Brain microvascular endothelial cell (primary cell): ENCODE measurements at regions not wholly inside any gene's neighbourhood (a gene's known extent, or its start where the extent isn't known, plus 50 kb on each side); places are given as distances from the start of the nearest gene placed in this dataset.

Experiments
- DNase-seq: peaks from one replicate; pipeline ENCODE4 v3.0.0-alpha.2; 2020
- H3K27ac ChIP-seq: fragments of 250-450 bp; sonication (Bioruptor Pico); 2 replicates; pipeline ENCODE4 v1.5.1; 2020; ENCODE audit warnings: mild to moderate bottlenecking, moderate library complexity
- H3K27me3 ChIP-seq: fragments of 250-450 bp; sonication (Bioruptor Pico); replicated peaks from 2 replicates; pipeline ENCODE4 v1.5.1; 2020; ENCODE audit warnings: mild to moderate bottlenecking
- H3K36me3 ChIP-seq: fragments of 250-450 bp; sonication (Bioruptor Pico); replicated peaks from 2 replicates; pipeline ENCODE4 v1.5.1; 2020; ENCODE audit warnings: mild to moderate bottlenecking
- H3K4me3 ChIP-seq: 2 replicates; pipeline ENCODE4 v1.5.1; 2011; ENCODE audit warnings: low read depth, mild to moderate bottlenecking, control low read depth, low read length, moderate library complexity
- CTCF ChIP-seq: IDR thresholded peaks from 2 replicates; pipeline ENCODE4 v1.5.1; 2011; ENCODE audit warnings: low read depth, mild to moderate bottlenecking, moderate library complexity, low read length, control low read depth, inconsistent platforms; ENCODE audit errors: missing control alignments
- in situ Hi-C: cut with HindIII; loops from 2 replicates; pipeline ENCODE4 v1.10.0; 2017; ENCODE audit warnings: low sequenced_read_pairs, low pct_ligation_motif_present

DNA sequence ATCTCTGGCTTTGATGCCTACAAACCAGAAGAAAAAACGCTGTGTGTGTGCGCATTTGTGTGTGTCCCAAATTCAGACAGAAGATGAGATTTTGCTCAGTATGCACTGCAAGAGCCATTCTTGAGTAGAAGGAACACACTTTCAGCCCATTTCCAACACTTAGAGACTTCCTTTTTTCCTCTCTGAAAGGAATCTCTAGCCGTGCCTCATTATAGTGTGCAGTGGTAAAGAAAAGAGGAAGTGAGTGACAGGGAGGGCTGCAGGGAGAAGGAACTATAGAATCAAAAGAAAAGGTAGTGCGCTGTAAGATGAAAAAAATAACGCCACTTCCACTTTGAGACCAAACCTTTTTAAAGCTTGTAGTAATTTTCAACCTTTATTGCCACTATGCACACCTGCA lies 1400.9 kb upstream of the FLRT2 start:
- Histone ChIP-seq H3K4me3 (no peak overlapping the region), H3K27me3 (no peaks in the 10 kb centered on the region), H3K36me3 (no peaks in the 10 kb centered on the region), H3K27ac (no peak overlapping the region)
- no peak for DNase-seq
- in situ Hi-C loops, result no loop called here
- TF ChIP-seq CTCF, result no peak

DNA sequence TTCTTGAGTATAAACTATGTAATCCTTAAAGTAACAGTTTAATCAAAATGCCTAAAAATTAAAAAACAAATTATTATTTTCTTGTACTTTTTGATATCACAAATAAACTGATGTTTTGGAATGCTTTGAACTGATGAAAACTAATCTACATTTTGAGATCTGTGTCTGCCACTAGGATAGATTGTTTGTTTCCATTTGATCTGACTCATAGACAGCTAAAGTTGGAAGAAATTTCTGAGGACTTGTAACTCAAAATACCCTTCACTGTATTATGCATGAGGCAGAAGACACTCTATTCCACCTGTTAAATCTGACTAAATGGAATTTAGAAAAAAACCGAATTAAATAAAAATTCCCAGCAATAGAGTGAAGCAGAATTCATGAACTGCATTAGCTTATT lies 1400.0 kb upstream of the FLRT2 start:
- in situ Hi-C loops, result no loop called here
- DNase-seq, result no peak
- H3K4me3 ChIP-seq, result no peak overlapping the region
- no peak overlapping the region for H3K27ac ChIP-seq
- H3K36me3 ChIP-seq, result no peaks in the 10 kb centered on the region
- TF ChIP-seq CTCF, result no peak
- H3K27me3 ChIP-seq, result no peaks in the 10 kb centered on the region

- in situ Hi-C loops, result no loop called here
- H3K4me3 ChIP-seq, result no peak overlapping the region
- no peak for TF ChIP-seq CTCF
- no peaks in the 10 kb centered on the region for H3K27me3 ChIP-seq
- no peaks in the 10 kb centered on the region for H3K36me3 ChIP-seq
- H3K27ac ChIP-seq, result no peak overlapping the region
- DNase-seq, result no peak
Measured at GRCh38 chr14:84131924-84132323, 1398.0 kb upstream of the FLRT2 start.

DNA sequence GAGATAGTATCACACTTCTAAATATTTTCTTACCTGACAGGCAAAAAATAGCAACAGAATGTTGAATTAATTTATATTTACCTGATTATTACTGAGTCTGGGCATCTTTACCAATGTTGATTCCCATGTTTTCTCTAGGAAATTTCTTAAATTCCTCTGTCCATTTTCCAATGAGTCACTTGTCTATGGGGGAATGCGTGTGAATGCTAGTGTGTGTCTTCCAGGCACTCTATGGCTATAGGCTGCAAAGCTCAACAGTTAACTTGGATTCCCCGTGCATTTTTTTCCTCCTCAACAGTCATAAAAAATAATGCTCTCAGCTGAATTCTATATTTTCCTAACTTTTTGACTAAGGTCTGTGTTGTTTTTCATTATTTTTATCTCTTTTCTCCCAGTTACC lies 1385.8 kb upstream of the FLRT2 start:
- no peak overlapping the region for H3K4me3 ChIP-seq
- TF ChIP-seq CTCF, result no peak
- peak; percentile 66 for DNase-seq
- H3K36me3 ChIP-seq, result no peaks in the 10 kb centered on the region
- H3K27me3 ChIP-seq, result no peaks in the 10 kb centered on the region
- peak overlapping the region; percentile 52 for H3K27ac ChIP-seq
- in situ Hi-C loops, result no loop called here

- TF ChIP-seq CTCF, result no peak
- no peak for DNase-seq
- H3K27me3 ChIP-seq, result no peaks in the 10 kb centered on the region
- in situ Hi-C loops, result no loop called here
- no peaks in the 10 kb centered on the region for H3K36me3 ChIP-seq
- H3K27ac ChIP-seq, result no peak overlapping the region
- no peak overlapping the region for H3K4me3 ChIP-seq
Measured at GRCh38 chr14:84152452-84152851, 1377.5 kb upstream of the FLRT2 start.

DNA sequence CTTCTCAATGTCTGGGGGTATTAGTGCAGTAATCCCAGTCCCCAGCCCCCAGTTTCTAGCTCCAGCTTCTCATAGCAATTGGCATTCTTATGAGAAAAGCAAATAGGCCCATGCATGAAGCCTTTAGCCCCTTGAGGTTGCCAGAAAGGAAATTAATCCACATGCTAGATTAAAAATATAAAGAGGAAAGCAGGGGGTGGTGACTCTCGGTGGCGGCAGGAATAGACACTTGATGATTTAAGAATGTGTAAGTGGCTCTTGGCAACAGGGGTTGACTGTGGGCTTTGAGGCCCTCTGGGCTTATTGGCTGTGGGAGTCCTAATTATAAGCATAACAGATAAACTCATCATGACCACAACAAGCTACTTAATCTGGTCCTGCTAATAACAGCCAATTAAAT lies 1367.3 kb upstream of the FLRT2 start:
- TF ChIP-seq CTCF, result no peak
- no peak for DNase-seq
- no peaks in the 10 kb centered on the region for H3K36me3 ChIP-seq
- H3K27ac ChIP-seq, result no peak overlapping the region
- H3K4me3 ChIP-seq, result no peak overlapping the region
- in situ Hi-C loops, result no loop called here
- H3K27me3 ChIP-seq, result no peaks in the 10 kb centered on the region
